ENCODE measurements at regions not wholly inside any gene's neighbourhood (a gene's known extent, or its start where the extent isn't known, plus 50 kb on each side); places are given as distances from the start of the nearest gene placed in this dataset.

- no peak for TF ChIP-seq MAX (IDR thresholded peaks at IDR 0.05; ENCODE audit: low read depth, low read length)
- TF ChIP-seq CTCF (IDR thresholded peaks at IDR 0.05; ENCODE audit: low read depth, low read length), result no peak
- TF ChIP-seq POLR2A (IDR thresholded peaks at IDR 0.05; ENCODE audit: extremely low read depth, insufficient read length), result no peak
- TF ChIP-seq MYC (IDR thresholded peaks at IDR 0.05; ENCODE audit: low read depth, low read length), result no peak
- no peak overlapping the region for H3K4me3 ChIP-seq (ENCODE audit: low read depth, low read length)
- no peak for DNase-seq (ENCODE audit: low read depth)
Observed at GRCh38 chr21:35860189-35860869, 200.0 kb downstream of the SETD4 start.

- H3K4me3 ChIP-seq (ENCODE audit: low read depth, low read length), result no peak overlapping the region
- TF ChIP-seq POLR2A (IDR thresholded peaks at IDR 0.05; ENCODE audit: extremely low read depth, insufficient read length) (no peak), CTCF (IDR thresholded peaks at IDR 0.05; ENCODE audit: low read depth, low read length) (no peak), MAX (IDR thresholded peaks at IDR 0.05; ENCODE audit: low read depth, low read length) (no peak), MYC (IDR thresholded peaks at IDR 0.05; ENCODE audit: low read depth, low read length) (no peak)
- DNase-seq (ENCODE audit: low read depth), result no peak
Observed at GRCh38 chr21:35859677-35860076, 200.6 kb downstream of the SETD4 start.

- TF ChIP-seq POLR2A (IDR thresholded peaks at IDR 0.05; ENCODE audit: extremely low read depth, insufficient read length) (no peak), MAX (IDR thresholded peaks at IDR 0.05; ENCODE audit: low read depth, low read length) (no peak), MYC (IDR thresholded peaks at IDR 0.05; ENCODE audit: low read depth, low read length) (no peak), CTCF (IDR thresholded peaks at IDR 0.05; ENCODE audit: low read depth, low read length) (no peak)
- no peak for DNase-seq (ENCODE audit: low read depth)
- H3K4me3 ChIP-seq (ENCODE audit: low read depth, low read length), result no peak overlapping the region
Observed at GRCh38 chr21:35857095-35857494, 203.2 kb downstream of the SETD4 start.

GRCh38 chr21:35855484-35855883 lies 204.8 kb downstream of the SETD4 start:
- TF ChIP-seq POLR2A (IDR thresholded peaks at IDR 0.05; ENCODE audit: extremely low read depth, insufficient read length) (no peak), CTCF (IDR thresholded peaks at IDR 0.05; ENCODE audit: low read depth, low read length) (no peak), MAX (IDR thresholded peaks at IDR 0.05; ENCODE audit: low read depth, low read length) (no peak), MYC (IDR thresholded peaks at IDR 0.05; ENCODE audit: low read depth, low read length) (no peak)
- H3K4me3 ChIP-seq (ENCODE audit: low read depth, low read length), result no peak overlapping the region
- DNase-seq (ENCODE audit: low read depth), result no peak

- TF ChIP-seq MYC (IDR thresholded peaks at IDR 0.05; ENCODE audit: low read depth, low read length), result no peak
- no peak for TF ChIP-seq CTCF (IDR thresholded peaks at IDR 0.05; ENCODE audit: low read depth, low read length)
- no peak for TF ChIP-seq MAX (IDR thresholded peaks at IDR 0.05; ENCODE audit: low read depth, low read length)
- TF ChIP-seq POLR2A (IDR thresholded peaks at IDR 0.05; ENCODE audit: extremely low read depth, insufficient read length), result no peak
- no peak for DNase-seq (ENCODE audit: low read depth)
- H3K4me3 ChIP-seq (ENCODE audit: low read depth, low read length), result no peak overlapping the region
Observed at GRCh38 chr21:35854281-35854680, 206.0 kb downstream of the SETD4 start.
